Keratinocyte (primary cell): ENCODE measurements at regions not wholly inside any gene's neighbourhood (a gene's known extent, or its start where the extent isn't known, plus 50 kb on each side); places are given as distances from the start of the nearest gene placed in this dataset.

Experiments
- DNase-seq: peaks from one replicate; pipeline ENCODE4 v3.0.0-alpha.2; 2011; ENCODE audit warnings: low read depth, missing footprints, low spot score
- FAIRE-seq: peaks from 2 replicates; lab custom pipeline; 2011; peaks lifted over from hg19 to GRCh38; lab: Jason Lieb, UNC
- H2AFZ ChIP-seq: 2 replicates; pipeline ENCODE4 v1.6.0; 2012; ENCODE audit warnings: low read length, control low read depth, inconsistent platforms; ENCODE audit not compliant: control insufficient read depth
- H3K27ac ChIP-seq: 2 replicates; pipeline ENCODE4 v1.5.1; 2011; ENCODE audit warnings: low read length; ENCODE audit not compliant: control insufficient read depth, insufficient read depth
- H3K27me3 ChIP-seq: 3 replicates; pipeline ENCODE4 v1.6.0; 2011; ENCODE audit warnings: low read length; ENCODE audit not compliant: control insufficient read depth, insufficient read depth; ENCODE audit errors: extremely low read depth
- H3K36me3 ChIP-seq, 2 experiments: 2 replicates in 1 of 2; 3 replicates in 1 of 2; pipeline ENCODE4 v1.5.1; 2011; ENCODE audit warnings: low read length in 2 of 2, mild to moderate bottlenecking in 1 of 2; ENCODE audit not compliant: control insufficient read depth in 2 of 2, insufficient read depth in 2 of 2; ENCODE audit errors: extremely low read depth in 1 of 2
- H3K4me1 ChIP-seq: 3 replicates; pipeline ENCODE4 v1.5.1; 2011; ENCODE audit warnings: low read length; ENCODE audit not compliant: control insufficient read depth, insufficient read depth; ENCODE audit errors: extremely low read depth
- H3K4me2 ChIP-seq: 3 replicates; pipeline ENCODE4 v1.6.0; 2011; ENCODE audit warnings: low read depth, low read length; ENCODE audit not compliant: control insufficient read depth, insufficient read depth; ENCODE audit errors: extremely low read depth
- H3K4me3 ChIP-seq, 3 experiments: fragments of 200-600 bp in 1 of 3; sonication (generic) in 1 of 3; 2 replicates in 2 of 3; 3 replicates in 1 of 3; pipeline ENCODE4 v1.5.1; 2011 to 2016; ENCODE audit warnings: low read length in 3 of 3, mild to moderate bottlenecking in 3 of 3, control low read depth in 2 of 3, inconsistent platforms in 1 of 3, low read depth in 1 of 3, mixed read lengths in 1 of 3, mixed run types in 1 of 3, moderate library complexity in 1 of 3; ENCODE audit not compliant: control insufficient read depth in 2 of 3, insufficient read depth in 2 of 3; ENCODE audit errors: extremely low read depth in 1 of 3
- H3K79me2 ChIP-seq: 2 replicates; pipeline ENCODE4 v1.6.0; 2012; ENCODE audit warnings: low read length; ENCODE audit not compliant: control insufficient read depth, insufficient read depth
- H3K9ac ChIP-seq: 3 replicates; pipeline ENCODE4 v1.6.0; 2011; ENCODE audit warnings: low read length; ENCODE audit not compliant: control insufficient read depth, insufficient read depth; ENCODE audit errors: extremely low read depth
- H3K9me1 ChIP-seq: 3 replicates; pipeline ENCODE4 v1.6.0; 2011; ENCODE audit warnings: low read length; ENCODE audit not compliant: control insufficient read depth, insufficient read depth; ENCODE audit errors: extremely low read depth
- H3K9me3 ChIP-seq: 2 replicates; pipeline ENCODE4 v1.5.1; 2012; ENCODE audit warnings: low read depth, low read length; ENCODE audit not compliant: control insufficient read depth
- H4K20me1 ChIP-seq: 3 replicates; pipeline ENCODE4 v1.6.0; 2011; ENCODE audit warnings: low read length; ENCODE audit not compliant: control insufficient read depth, insufficient read depth; ENCODE audit errors: extremely low read depth
- EZH2 ChIP-seq: IDR thresholded peaks from one replicate; pipeline ENCODE4 v1.6.1; 2012; ENCODE audit warnings: inconsistent platforms, mild to moderate bottlenecking, low read length, moderate library complexity
- dilution Hi-C: fragments of 300-500 bp; cut with MboI; formaldehyde crosslinking; loops from one replicate; pipeline ENCODE4 v1.7.0; 2020; ENCODE audit warnings: low sequenced_read_pairs; ENCODE audit not compliant: extremely low pct_ligation_motif_present
- TF ChIP-seq, protein P1 (sequence below), 3 experiments: IDR thresholded peaks in 1 of 3; conservative IDR thresholded peaks in 1 of 3; optimal IDR thresholded peaks in 1 of 3; 2 replicates in 2 of 3; 3 replicates in 1 of 3; pipeline versions ENCODE3 to v1.5.1; 2011; ENCODE audit warnings: low read length in 3 of 3, mild to moderate bottlenecking in 3 of 3, moderate library complexity in 2 of 3, control low read depth in 1 of 3, inconsistent platforms in 1 of 3; ENCODE audit not compliant: insufficient read depth in 2 of 3; ENCODE audit errors: extremely low read depth in 1 of 3

- Histone ChIP-seq H3K9me3 (no peaks in the 10 kb centered on the region), H3K79me2 (no peaks in the 10 kb centered on the region), H3K4me2 (no peak overlapping the region), H3K4me3 (no peak overlapping the region), H2AFZ (no peak overlapping the region), H4K20me1 (no peaks in the 10 kb centered on the region), H3K27ac (no peak overlapping the region), H3K9ac (no peak overlapping the region), H3K36me3 (no peaks in the 10 kb centered on the region), H3K9me1 (no peaks in the 10 kb centered on the region), H3K4me1 (no peaks in the 10 kb centered on the region), H3K27me3 (no peaks in the 10 kb centered on the region)
- dilution Hi-C loops, result no loop called here
- FAIRE-seq, result no peak
- DNase-seq, result no peak
- TF ChIP-seq EZH2, result no peak
- TF ChIP-seq, protein P1, sequence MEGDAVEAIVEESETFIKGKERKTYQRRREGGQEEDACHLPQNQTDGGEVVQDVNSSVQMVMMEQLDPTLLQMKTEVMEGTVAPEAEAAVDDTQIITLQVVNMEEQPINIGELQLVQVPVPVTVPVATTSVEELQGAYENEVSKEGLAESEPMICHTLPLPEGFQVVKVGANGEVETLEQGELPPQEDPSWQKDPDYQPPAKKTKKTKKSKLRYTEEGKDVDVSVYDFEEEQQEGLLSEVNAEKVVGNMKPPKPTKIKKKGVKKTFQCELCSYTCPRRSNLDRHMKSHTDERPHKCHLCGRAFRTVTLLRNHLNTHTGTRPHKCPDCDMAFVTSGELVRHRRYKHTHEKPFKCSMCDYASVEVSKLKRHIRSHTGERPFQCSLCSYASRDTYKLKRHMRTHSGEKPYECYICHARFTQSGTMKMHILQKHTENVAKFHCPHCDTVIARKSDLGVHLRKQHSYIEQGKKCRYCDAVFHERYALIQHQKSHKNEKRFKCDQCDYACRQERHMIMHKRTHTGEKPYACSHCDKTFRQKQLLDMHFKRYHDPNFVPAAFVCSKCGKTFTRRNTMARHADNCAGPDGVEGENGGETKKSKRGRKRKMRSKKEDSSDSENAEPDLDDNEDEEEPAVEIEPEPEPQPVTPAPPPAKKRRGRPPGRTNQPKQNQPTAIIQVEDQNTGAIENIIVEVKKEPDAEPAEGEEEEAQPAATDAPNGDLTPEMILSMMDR (optimal IDR thresholded peaks at IDR 0.05 in 1 of 3, IDR thresholded peaks at IDR 0.05 in 1 of 3, conservative IDR thresholded peaks at IDR 0.05 in 1 of 3; ENCODE audit: extremely low read depth in 1 of 3, insufficient read depth in 2 of 3, low read length in 3 of 3), result no peak
Measured at GRCh38 chr9:14441115-14441514, 127.2 kb upstream of the NFIB start.

DNA sequence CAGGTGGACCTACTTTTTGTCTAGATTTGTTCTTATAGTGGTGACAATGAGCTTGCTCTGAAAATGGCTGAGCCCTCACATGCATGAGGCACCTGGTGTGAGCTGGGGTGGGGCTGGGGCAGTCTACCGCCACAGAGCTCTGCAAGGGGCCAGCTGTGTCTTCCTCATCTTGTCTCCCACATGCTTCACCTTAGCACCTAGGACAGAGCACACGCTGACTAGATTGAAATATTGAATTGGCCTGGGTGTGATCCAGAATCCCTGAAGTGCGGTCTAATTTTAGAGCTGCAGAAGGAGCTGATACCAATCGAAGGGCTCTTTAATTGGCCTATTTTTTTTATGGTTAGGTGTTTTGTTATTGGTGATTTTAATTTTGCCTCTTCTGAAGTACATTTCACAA is 126.1 kb upstream of the NFIB start:
- H3K27ac ChIP-seq, result no peak overlapping the region
- no peak for TF ChIP-seq EZH2
- TF ChIP-seq, protein P1 (optimal IDR thresholded peaks at IDR 0.05 in 1 of 3, IDR thresholded peaks at IDR 0.05 in 1 of 3, conservative IDR thresholded peaks at IDR 0.05 in 1 of 3; ENCODE audit: extremely low read depth in 1 of 3, insufficient read depth in 2 of 3, low read length in 3 of 3), result no peak
- H3K9me1 ChIP-seq, result no peaks in the 10 kb centered on the region
- no peak overlapping the region for H3K4me3 ChIP-seq
- FAIRE-seq (no peak), DNase-seq (no peak)
- no peaks in the 10 kb centered on the region for H4K20me1 ChIP-seq
- no peaks in the 10 kb centered on the region for H3K9me3 ChIP-seq
- H3K36me3 ChIP-seq, result no peaks in the 10 kb centered on the region
- H3K27me3 ChIP-seq, result no peaks in the 10 kb centered on the region
- no peaks in the 10 kb centered on the region for H3K79me2 ChIP-seq
- H3K4me2 ChIP-seq, result no peak overlapping the region
- no peak overlapping the region for H2AFZ ChIP-seq
- no peaks in the 10 kb centered on the region for H3K4me1 ChIP-seq
- dilution Hi-C loops, result no loop called here
- H3K9ac ChIP-seq, result no peak overlapping the region
